H9 (cell line): ENCODE measurements at regions not wholly inside any gene's neighbourhood (a gene's known extent, or its start where the extent isn't known, plus 50 kb on each side); places are given as distances from the start of the nearest gene placed in this dataset.
"Not testable (repeated sequence)": the region's sequence is repeated elsewhere in the genome, so short reads cannot be mapped to it uniquely, and the experiment has no call there.

ENCODE experiments used
- DNase-seq: peaks from one replicate; pipeline ENCODE4 v3.0.0-alpha.2; 2017
- H2AFZ ChIP-seq: one replicate; pipeline ENCODE4 v1.6.1; 2013; ENCODE audit warnings: mild to moderate bottlenecking, low read length, control low read depth, moderate library complexity
- H2AK5ac ChIP-seq: 2 replicates; pipeline ENCODE4 v1.6.1; 2013; ENCODE audit warnings: low read length, control low read depth, mixed read lengths; ENCODE audit not compliant: insufficient read length
- H2BK120ac ChIP-seq: one replicate; pipeline ENCODE4 v1.6.1; 2013; ENCODE audit warnings: low read depth, mild to moderate bottlenecking, low read length, control low read depth, inconsistent platforms; ENCODE audit not compliant: poor library complexity, severe bottlenecking
- H2BK12ac ChIP-seq: 2 replicates; pipeline ENCODE4 v1.6.1; 2013; ENCODE audit warnings: low read length, control low read depth, mixed read lengths, low read depth; ENCODE audit not compliant: insufficient read length
- H2BK15ac ChIP-seq: 2 replicates; pipeline ENCODE4 v1.6.1; 2013; ENCODE audit warnings: low read depth, low read length, control low read depth
- H2BK20ac ChIP-seq: one replicate; pipeline ENCODE4 v1.6.1; 2013; ENCODE audit warnings: low read depth, mild to moderate bottlenecking, low read length, control low read depth, inconsistent platforms; ENCODE audit not compliant: poor library complexity, severe bottlenecking
- H2BK5ac ChIP-seq: 2 replicates; pipeline ENCODE4 v1.6.1; 2013; ENCODE audit warnings: low read length, control low read depth, mixed read lengths; ENCODE audit not compliant: insufficient read length
- H3K14ac ChIP-seq: 2 replicates; pipeline ENCODE4 v1.6.1; 2013; ENCODE audit warnings: low read length, control low read depth; ENCODE audit not compliant: insufficient read depth
- H3K18ac ChIP-seq: 2 replicates; pipeline ENCODE4 v1.6.1; 2013; ENCODE audit warnings: low read depth, mild to moderate bottlenecking, mixed read lengths, low read length, control low read depth; ENCODE audit not compliant: insufficient read length
- H3K23ac ChIP-seq: 2 replicates; pipeline ENCODE4 v1.6.1; 2013; ENCODE audit warnings: low read length, control low read depth, mixed read lengths, low read depth; ENCODE audit not compliant: insufficient read length
- H3K23me2 ChIP-seq: 2 replicates; pipeline ENCODE4 v1.6.1; 2013; ENCODE audit warnings: low read depth, mild to moderate bottlenecking, mixed read lengths, low read length, control low read depth; ENCODE audit not compliant: insufficient read length, poor library complexity, severe bottlenecking
- H3K27ac ChIP-seq: 2 replicates; pipeline ENCODE4 v1.5.1; 2013; ENCODE audit warnings: low read length, control low read depth, mixed read lengths, low read depth; ENCODE audit not compliant: insufficient read length
- H3K27me3 ChIP-seq: 2 replicates; pipeline ENCODE4 v1.6.1; 2013; ENCODE audit warnings: low read length, control low read depth, inconsistent platforms; ENCODE audit not compliant: insufficient read depth
- H3K4ac ChIP-seq: 2 replicates; pipeline ENCODE4 v1.6.1; 2013; ENCODE audit warnings: low read depth, mild to moderate bottlenecking, control low read depth, inconsistent platforms, low read length, moderate library complexity
- H3K4me1 ChIP-seq: 2 replicates; pipeline ENCODE4 v1.6.1; 2013; ENCODE audit warnings: low read length, control low read depth, inconsistent platforms; ENCODE audit not compliant: insufficient read depth
- H3K4me2 ChIP-seq: 2 replicates; pipeline ENCODE4 v1.6.1; 2013; ENCODE audit warnings: low read length, control low read depth, mixed read lengths; ENCODE audit not compliant: insufficient read length, insufficient read depth
- H3K56ac ChIP-seq: 2 replicates; pipeline ENCODE4 v1.6.1; 2013; ENCODE audit warnings: low read depth, mild to moderate bottlenecking, mixed read lengths, low read length, control low read depth; ENCODE audit not compliant: insufficient read length
- H3K79me1 ChIP-seq: 2 replicates; pipeline ENCODE4 v1.6.1; 2013; ENCODE audit warnings: low read depth, mild to moderate bottlenecking, moderate library complexity, low read length, control low read depth, inconsistent platforms; ENCODE audit not compliant: insufficient read depth, poor library complexity, severe bottlenecking
- H3K79me2 ChIP-seq: 2 replicates; pipeline ENCODE4 v1.6.1; 2013; ENCODE audit warnings: low read length, control low read depth, inconsistent platforms; ENCODE audit not compliant: insufficient read depth
- H3K9ac ChIP-seq: 2 replicates; pipeline ENCODE4 v1.6.1; 2013; ENCODE audit warnings: low read length, control low read depth, mixed read lengths; ENCODE audit not compliant: insufficient read length; ENCODE audit errors: extremely low read depth
- H3K9me3 ChIP-seq: one replicate; pipeline ENCODE4 v1.6.1; 2013; ENCODE audit warnings: low read depth, low read length, inconsistent platforms; ENCODE audit not compliant: control insufficient read depth
- H3T11ph ChIP-seq: one replicate; pipeline ENCODE4 v1.6.1; 2013; ENCODE audit warnings: mild to moderate bottlenecking, low read length, control low read depth, inconsistent platforms
- H4K20me1 ChIP-seq: one replicate; pipeline ENCODE4 v1.6.1; 2013; ENCODE audit not compliant: control insufficient read depth, insufficient read length, insufficient read depth
- H4K5ac ChIP-seq: 2 replicates; pipeline ENCODE4 v1.6.1; 2013; ENCODE audit warnings: low read depth, mild to moderate bottlenecking, mixed read lengths, low read length, control low read depth; ENCODE audit not compliant: insufficient read length
- H4K8ac ChIP-seq: replicated peaks from 2 replicates; pipeline ENCODE4 v1.6.1; 2013; ENCODE audit warnings: low read length, control low read depth, mixed read lengths, low read depth; ENCODE audit not compliant: insufficient read length
- H4K91ac ChIP-seq: 2 replicates; pipeline ENCODE4 v1.6.1; 2013; ENCODE audit warnings: low read depth, mild to moderate bottlenecking, moderate library complexity, mixed read lengths, low read length, control low read depth; ENCODE audit not compliant: insufficient read length
- H3K27ac Mint-ChIP-seq, 3 experiments: 2 replicates in 2 of 3; 3 replicates in 1 of 3; pipeline ENCODE4 v1.8.0; 2020 to 2021; ENCODE audit warnings: mixed read lengths in 3 of 3, mild to moderate bottlenecking in 1 of 3, moderate library complexity in 1 of 3
- H3K27me3 Mint-ChIP-seq: 2 replicates; pipeline ENCODE4 v1.8.0; 2021; ENCODE audit warnings: low read depth, mild to moderate bottlenecking, moderate library complexity, mixed read lengths
- H3K36me3 Mint-ChIP-seq, 3 experiments: 2 replicates in 2 of 3; 3 replicates in 1 of 3; pipeline ENCODE4 v1.8.0; 2020 to 2021; ENCODE audit warnings: low read depth in 3 of 3, mixed read lengths in 3 of 3; ENCODE audit not compliant: insufficient read depth in 1 of 3
- H3K4me1 Mint-ChIP-seq, 2 experiments: 2 replicates each; pipeline ENCODE4 v1.8.0; 2020; ENCODE audit warnings: mixed read lengths in 2 of 2
- H3K4me3 Mint-ChIP-seq, 2 experiments: 2 replicates in 1 of 2; 3 replicates in 1 of 2; pipeline ENCODE4 v1.8.0; 2020 to 2021; ENCODE audit warnings: mild to moderate bottlenecking in 2 of 2, mixed read lengths in 2 of 2, moderate library complexity in 1 of 2
- H3K9me3 Mint-ChIP-seq, 2 experiments: 2 replicates in 1 of 2; 3 replicates in 1 of 2; pipeline ENCODE4 v1.8.0; 2020; ENCODE audit warnings: mild to moderate bottlenecking in 2 of 2, mixed read lengths in 2 of 2, moderate library complexity in 1 of 2
- CTCF ChIP-seq: fragments of 200-600 bp; sonication (generic); conservative IDR thresholded peaks from 3 replicates; pipeline ENCODE4 v1.8.0; 2021; ENCODE audit warnings: antibody characterized with exemption, mild to moderate bottlenecking
- WGBS: extraction: QIAGEN DNeasy Blood & Tissue Kit; methylation state at CpG from one replicate; pipeline ENCODE4 v1.1.7; 2013; ENCODE audit warnings: missing lambda C conversion rate, low lambda C conversion rate, mixed read lengths; ENCODE audit not compliant: insufficient read length; ENCODE audit errors: extremely low coverage; 5-methylcytosine and 5-hydroxymethylcytosine counted together

- Histone ChIP-seq H3K27me3 (no peaks in the 10 kb centered on the region), H4K8ac (no peak overlapping the region), H4K20me1 (no peaks in the 10 kb centered on the region), H4K91ac (no peak overlapping the region), H3K27ac (no peak overlapping the region), H2BK5ac (no peak overlapping the region), H3T11ph (no peak overlapping the region), H3K4me1 (no peaks in the 10 kb centered on the region), H2BK12ac (no peak overlapping the region), H3K14ac (no peak overlapping the region), H4K5ac (no peak overlapping the region), H2AK5ac (no peak overlapping the region), H2BK120ac (no peak overlapping the region), H3K56ac (no peak overlapping the region), H2BK15ac (no peak overlapping the region), H3K23me2 (no peaks in the 10 kb centered on the region), H3K18ac (no peak overlapping the region), H3K79me2 (no peaks in the 10 kb centered on the region), H2BK20ac (no peak overlapping the region), H2AFZ (no peak overlapping the region), H3K4ac (no peak overlapping the region), H3K23ac (no peak overlapping the region), H3K4me2 (no peak overlapping the region), H3K9me3 (no peaks in the 10 kb centered on the region), H3K9ac (no peak overlapping the region), H3K79me1 (no peaks in the 10 kb centered on the region)
- Mint-ChIP-seq H3K27ac (no peak overlapping the region), H3K4me3 (no peak overlapping the region), H3K4me1 (no peaks in the 10 kb centered on the region), H3K9me3 (peaks cover 7 to 10% of the 10 kb centered on the region in 2 experiments; a peak in 4 of 5 replicates), H3K36me3 (peaks cover 0 to 6% (median 3%) of the 10 kb centered on the region in 3 experiments; a peak in 5 of 7 replicates), H3K27me3 (no peaks in the 10 kb centered on the region)
- no CpG with 5 or more reads among the region's 6 CpGs for WGBS
- no peak for TF ChIP-seq CTCF
- no peak for DNase-seq
These were observed 267.3 kb upstream of the KCND2 start for GRCh38 chr7:120005720-120006119.

GRCh38 chr7:120014301-120014700 is 258.7 kb upstream of the KCND2 start:
- not testable (repeated sequence) for H4K5ac ChIP-seq, H3K79me2 ChIP-seq, H4K91ac ChIP-seq, H3K23me2 ChIP-seq, H2BK15ac ChIP-seq, H3K9ac ChIP-seq, H4K20me1 ChIP-seq, H3K56ac ChIP-seq, H2BK12ac ChIP-seq, H3K27me3 Mint-ChIP-seq, H3K9me3 ChIP-seq, H3K23ac ChIP-seq, H3K4ac ChIP-seq, H3K27me3 ChIP-seq, H4K8ac ChIP-seq, H2AK5ac ChIP-seq, H3K4me3 Mint-ChIP-seq, H2BK120ac ChIP-seq, H3K79me1 ChIP-seq, H3K36me3 Mint-ChIP-seq, H2BK5ac ChIP-seq, H3K14ac ChIP-seq, H2AFZ ChIP-seq, H3K9me3 Mint-ChIP-seq, H3T11ph ChIP-seq, H3K18ac ChIP-seq, H2BK20ac ChIP-seq
- 100% methylated on average over 2 of the region's 5 CpGs for WGBS
- peak; percentile 26 for DNase-seq
- peaks cover 10% of the 10 kb centered on the region for H3K4me1 ChIP-seq
- Mint-ChIP-seq H3K4me1 (peaks cover 4 to 13% of the 10 kb centered on the region in 2 experiments; a peak in 3 of 4 replicates), H3K27ac (peak overlapping the region; percentile 69 to 95 (median 80))
- peak overlapping the region; percentile 84 for H3K27ac ChIP-seq
- H3K4me2 ChIP-seq = peak overlapping the region; percentile 43
